Esophagus muscularis mucosa (tissue), 3 donors: ENCODE measurements at regions not wholly inside any gene's neighbourhood (a gene's known extent, or its start where the extent isn't known, plus 50 kb on each side); places are given as distances from the start of the nearest gene placed in this dataset.

ENCODE experiments used
- CTCF ChIP-seq, 3 experiments: fragments of 200-600 bp in 2 of 3; fragments of 450-650 bp in 1 of 3; sonication (generic) in 2 of 3; IDR thresholded peaks; one replicate each; pipeline ENCODE4 v1.5.1; 2017 to 2019; ENCODE audit warnings: antibody characterized with exemption in 3 of 3, mild to moderate bottlenecking in 2 of 3, moderate library complexity in 1 of 3
- POLR2A ChIP-seq: fragments of 450-650 bp; IDR thresholded peaks from one replicate; pipeline ENCODE4 v1.6.1; 2017; ENCODE audit warnings: antibody characterized with exemption, moderate library complexity, mild to moderate bottlenecking, low read depth

- TF ChIP-seq CTCF (IDR thresholded peaks at IDR 0.05) (no peak), POLR2A (no peak)
These were observed 248.0 kb upstream of the PRDM1 start for GRCh38 chr6:105838171-105838570.
